T follicular helper cell (primary cell): ENCODE measurements at regions not wholly inside any gene's neighbourhood (a gene's known extent, or its start where the extent isn't known, plus 50 kb on each side); places are given as distances from the start of the nearest gene placed in this dataset.
"Not testable (repeated sequence)": the region's sequence is repeated elsewhere in the genome, so short reads cannot be mapped to it uniquely, and the experiment has no call there.

Experiments used
- DNase-seq: peaks from one replicate; pipeline ENCODE4 v3.0.0-alpha.2; 2020; ENCODE audit warnings: low read depth

DNA sequence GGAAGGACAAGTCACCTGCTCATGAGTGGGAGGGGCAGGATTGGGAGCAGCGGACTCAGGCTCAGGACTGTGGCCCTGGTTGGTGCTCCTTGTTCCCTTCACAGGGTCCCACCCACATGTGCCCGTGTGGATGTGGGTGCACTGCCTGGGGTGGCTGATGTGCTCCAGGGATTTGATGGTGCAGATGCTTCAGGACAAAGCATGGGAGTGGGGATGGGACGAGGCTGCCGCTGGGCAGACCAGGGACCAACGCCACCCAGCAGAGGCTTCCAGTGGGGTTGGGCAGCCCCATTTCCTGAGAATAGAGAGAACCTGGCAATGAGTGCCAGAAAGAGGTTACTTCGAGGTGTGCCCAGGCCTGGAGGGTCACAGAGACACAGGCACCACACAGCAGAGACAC lies 65.5 kb upstream of the IGLL5 start:
- no peak for DNase-seq

- not testable (repeated sequence) for DNase-seq
These were observed 65.1 kb upstream of the IGLL5 start for GRCh38 chr22:22822553-22822952.

DNA sequence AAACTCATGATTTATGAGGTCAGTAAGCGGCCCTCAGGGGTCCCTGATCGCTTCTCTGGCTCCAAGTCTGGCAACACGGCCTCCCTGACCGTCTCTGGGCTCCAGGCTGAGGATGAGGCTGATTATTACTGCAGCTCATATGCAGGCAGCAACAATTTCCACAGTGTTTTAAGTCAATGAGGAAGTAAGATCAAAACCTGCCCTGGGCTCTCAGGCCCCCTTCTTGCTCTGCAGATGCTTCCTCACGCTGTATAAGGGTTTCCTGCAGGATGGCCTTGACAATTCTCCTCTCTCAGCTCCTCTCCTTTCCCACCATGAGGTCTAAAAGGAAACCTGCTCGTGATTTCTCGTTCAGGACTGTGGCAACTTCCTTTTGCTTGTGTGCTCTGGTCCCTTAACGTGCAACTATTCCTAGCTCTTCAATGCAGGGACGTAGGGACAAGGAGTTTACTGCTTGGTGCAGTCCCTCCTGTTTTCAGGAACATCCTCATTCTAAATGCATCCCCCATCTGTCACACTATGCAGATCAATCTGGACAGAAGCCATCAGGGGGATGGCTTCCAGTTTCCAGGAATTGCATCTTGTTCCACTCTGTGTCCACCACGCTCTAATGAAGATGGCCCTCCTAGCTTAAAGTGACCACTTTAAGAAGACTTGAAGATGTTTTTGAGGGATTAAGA lies 64.3 kb upstream of the IGLL5 start:
- DNase-seq = no peak

DNA sequence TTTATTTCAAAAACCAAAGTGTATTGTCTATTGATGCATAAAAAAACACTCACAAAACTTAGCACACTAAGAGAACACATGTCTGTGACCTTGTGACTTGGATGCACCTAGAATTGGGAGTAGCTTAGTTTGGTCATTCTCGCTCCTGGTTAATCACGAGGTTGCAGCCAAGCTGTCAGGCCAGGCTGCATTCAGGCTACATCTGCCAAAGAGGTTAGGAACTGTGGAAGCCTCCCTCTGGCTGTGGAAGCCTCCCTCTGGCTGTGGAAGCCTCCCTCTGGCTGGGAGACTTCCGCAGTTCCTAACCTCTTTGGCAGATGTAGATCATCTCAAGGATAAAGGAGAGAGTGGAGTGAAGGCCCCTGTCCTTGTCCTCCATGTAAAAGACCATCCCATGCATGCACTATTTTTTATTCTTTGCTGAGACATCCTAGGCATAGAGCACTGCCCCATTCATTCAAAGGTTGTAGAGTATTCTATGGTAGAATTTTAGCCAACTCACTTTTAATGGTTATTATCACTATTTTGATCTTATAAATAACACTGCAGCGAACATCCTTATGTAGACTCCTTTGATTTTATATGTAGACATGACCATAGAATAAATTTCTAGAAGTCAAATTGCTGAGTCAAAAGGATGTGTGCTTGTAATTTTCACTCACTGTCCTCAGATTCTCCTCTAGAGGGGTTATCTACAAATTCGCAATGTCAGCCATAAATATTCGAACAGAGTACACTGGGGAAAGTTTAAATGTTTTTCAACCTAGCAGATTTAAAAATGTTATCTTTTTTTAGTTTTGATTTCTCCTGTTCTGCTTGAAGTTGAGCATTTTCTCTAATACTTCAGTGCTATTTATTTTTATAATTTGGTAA lies 63.0 kb upstream of the IGLL5 start:
- no peak for DNase-seq

DNA sequence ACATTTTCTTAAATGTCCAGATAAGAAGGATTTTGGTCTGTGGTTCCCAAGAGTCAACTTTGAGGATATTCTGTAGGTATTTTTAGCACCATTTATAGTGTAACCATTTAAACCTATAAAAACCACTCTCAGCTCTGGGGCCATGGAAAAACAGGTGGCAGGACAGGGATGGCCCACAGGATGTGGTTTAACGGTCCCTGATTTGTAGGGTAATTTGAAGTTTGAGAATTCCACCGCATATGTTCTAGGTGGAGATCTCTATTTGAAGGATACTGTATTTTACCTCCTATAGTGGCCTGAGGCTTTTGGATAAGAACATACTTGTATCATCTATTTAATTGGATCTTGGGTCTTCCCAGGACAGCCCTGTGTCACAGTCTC lies 62.4 kb upstream of the IGLL5 start:
- DNase-seq = no peak

DNA sequence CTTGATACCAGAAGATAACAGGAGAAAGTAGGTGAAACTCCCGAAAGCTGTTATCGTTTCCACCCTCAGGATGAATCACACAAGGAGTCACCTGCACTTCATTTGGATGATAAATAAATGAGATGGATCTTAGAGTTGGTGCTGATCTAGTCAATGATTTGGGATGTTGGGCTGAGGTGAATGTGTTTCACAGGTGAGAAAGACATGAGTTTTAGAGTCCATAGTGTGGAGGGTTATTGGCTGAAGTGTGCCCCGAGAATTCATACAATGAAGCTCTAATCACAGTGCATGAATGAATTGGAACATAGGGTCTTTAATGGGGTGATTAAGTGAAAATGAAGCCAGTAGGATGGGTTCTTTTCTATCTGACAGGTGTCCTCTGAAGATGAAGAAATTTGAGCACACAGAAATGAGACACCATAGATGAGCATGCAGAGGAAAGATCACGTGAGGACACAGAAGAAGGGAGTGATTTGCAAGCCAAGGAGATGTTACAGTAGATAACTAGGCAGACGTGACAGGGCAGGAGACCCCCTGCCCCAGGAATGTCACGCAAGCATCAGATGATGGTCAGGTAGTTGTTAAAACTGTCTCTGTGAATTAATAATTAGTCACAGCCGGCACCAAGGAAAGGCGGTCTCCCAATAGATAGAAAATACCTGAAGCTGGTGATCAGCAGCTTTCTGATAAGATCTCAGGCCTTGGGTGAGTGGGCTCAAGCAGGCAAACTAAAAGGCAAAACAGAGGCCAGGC lies 60.3 kb upstream of the IGLL5 start:
- DNase-seq = no peak

DNA sequence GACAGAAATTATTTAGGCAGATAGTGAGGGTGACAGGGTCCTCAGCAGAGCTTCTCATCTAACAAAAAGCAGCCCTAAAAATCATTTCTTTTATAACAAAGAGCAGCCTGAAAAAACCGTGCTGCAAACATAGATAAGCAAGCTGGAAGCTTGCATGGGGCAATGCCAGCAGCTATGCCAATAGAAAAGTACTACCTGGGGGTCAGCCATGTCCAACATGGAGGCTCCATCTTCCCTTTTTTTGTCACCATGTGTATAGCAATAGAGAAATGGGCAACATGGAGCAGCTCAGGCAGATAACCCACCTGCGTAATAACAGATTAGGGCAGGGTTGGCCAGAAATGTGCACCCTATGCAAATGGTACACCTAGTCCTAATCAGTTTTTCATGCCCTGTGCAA lies 57.4 kb upstream of the IGLL5 start:
- DNase-seq = no peak

GRCh38 chr22:22830957-22831688 lies 56.5 kb upstream of the IGLL5 start:
- DNase-seq = no peak

DNA sequence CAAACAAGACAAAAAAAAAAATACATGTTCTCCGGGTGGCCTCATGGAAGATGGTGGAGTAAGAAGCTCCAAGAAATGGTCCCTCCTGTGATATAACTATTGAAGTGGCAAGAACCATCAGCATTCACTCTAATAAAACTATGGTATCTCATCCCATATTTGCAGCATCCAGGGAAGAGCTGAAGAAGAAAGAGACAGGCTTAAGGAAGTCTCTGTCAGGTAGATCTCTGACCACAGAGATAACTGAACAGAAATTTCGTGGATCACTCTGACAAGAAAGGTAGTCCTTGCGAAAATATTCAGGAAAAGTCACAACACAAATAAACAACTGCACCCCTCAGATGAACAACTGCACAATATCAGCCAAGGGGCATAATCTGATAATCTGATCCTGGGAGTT lies 54.6 kb upstream of the IGLL5 start:
- no peak for DNase-seq

GRCh38 chr22:22833488-22833887 lies 54.1 kb upstream of the IGLL5 start:
- DNase-seq = no peak

GRCh38 chr22:22834204-22834603 lies 53.4 kb upstream of the IGLL5 start:
- no peak for DNase-seq

DNA sequence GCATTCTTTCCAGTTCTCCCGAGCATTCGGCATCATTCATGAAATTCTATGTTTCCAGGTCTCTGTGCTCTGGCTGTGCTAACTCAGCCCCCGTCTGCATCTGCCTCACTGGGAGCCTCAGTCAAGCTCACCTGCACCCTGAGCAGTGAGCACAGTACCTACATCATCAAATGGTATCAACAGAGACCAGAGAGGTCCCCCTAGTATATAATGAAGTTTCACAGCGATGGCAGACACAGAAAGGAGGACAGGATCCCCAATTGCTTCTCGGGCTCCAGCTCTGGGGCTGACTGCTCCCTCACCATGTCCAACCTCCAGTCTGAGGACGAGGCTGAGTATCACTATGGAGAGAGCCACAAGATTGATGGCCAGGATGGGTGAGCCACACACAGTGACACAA lies 52.8 kb upstream of the IGLL5 start:
- no peak for DNase-seq

GRCh38 chr22:22835242-22835641 lies 52.4 kb upstream of the IGLL5 start:
- DNase-seq = no peak

DNA sequence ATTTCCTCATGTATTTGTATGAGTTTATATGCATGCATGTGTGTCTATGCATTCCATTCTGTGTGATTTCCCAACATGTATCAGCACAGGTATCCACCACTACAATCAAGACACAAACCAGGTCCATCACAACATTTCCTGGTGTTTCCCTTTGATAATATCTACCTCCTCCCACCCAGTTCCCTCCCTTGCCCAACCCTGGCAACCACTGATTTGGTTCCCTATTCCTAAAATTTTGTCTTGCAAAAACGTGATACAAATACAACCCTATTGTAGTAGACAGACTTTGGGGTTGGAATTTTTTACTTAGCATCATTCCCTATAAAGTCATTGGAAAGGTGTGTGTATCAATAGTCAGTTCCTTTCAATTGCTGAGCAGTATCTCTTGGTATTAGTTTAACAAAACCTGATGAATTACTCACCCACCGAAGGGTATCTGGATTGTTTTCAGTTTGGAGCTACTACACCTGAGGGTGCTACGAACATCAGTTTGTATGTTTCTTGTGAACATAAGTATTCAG lies 51.8 kb upstream of the IGLL5 start:
- DNase-seq = no peak

GRCh38 chr22:22836635-22837034 lies 51.0 kb upstream of the IGLL5 start:
- no peak for DNase-seq
